ENCODE measurements at regions not wholly inside any gene's neighbourhood (a gene's known extent, or its start where the extent isn't known, plus 50 kb on each side); places are given as distances from the start of the nearest gene placed in this dataset.

DNA sequence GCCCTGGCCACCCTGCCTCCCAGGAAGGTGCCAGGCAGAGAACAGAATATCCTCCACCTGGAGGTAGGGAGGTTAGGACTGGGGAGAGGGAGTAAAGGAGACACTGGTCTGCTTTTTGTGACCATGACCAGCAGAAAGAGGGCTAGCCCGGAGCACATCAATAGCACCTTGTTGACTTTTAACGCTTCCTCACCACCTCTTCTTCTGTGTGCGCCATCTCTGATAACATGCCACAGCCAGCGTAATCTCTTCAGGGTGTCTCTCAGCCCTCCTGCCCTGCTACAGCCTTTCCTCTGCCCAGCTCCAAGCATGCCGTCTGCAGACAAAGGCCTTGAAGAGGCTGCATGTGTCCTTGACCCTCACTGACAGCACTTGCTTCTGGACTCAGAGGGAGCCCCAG lies 50.9 kb upstream of the GJA5 start:
- DNase-seq (ENCODE audit: extremely low spot score): no peak
- CTCF ChIA-PET: no interaction called here
- TF ChIP-seq SUZ12 (IDR thresholded peaks at IDR 0.05) (no peak), NFRKB (IDR thresholded peaks at IDR 0.05) (no peak), L3MBTL2 (conservative IDR thresholded peaks at IDR 0.05) (no peak), FOXM1 (IDR thresholded peaks at IDR 0.05; ENCODE audit: borderline replicate concordance) (no peak), ZNF384 (IDR thresholded peaks at IDR 0.05) (no peak), HDGF (IDR thresholded peaks at IDR 0.05; ENCODE audit: borderline replicate concordance) (no peak), PKNOX1 (IDR thresholded peaks at IDR 0.05) (no peak), LEF1 (IDR thresholded peaks at IDR 0.05; ENCODE audit: borderline replicate concordance) (no peak), ARNT (IDR thresholded peaks at IDR 0.05) (no peak), FOXA1 (IDR thresholded peaks at IDR 0.05) (no peak), TARDBP (IDR thresholded peaks at IDR 0.05) (no peak), SP1 (IDR thresholded peaks at IDR 0.05) (no peak), CTBP1 (IDR thresholded peaks at IDR 0.05; ENCODE audit: borderline replicate concordance) (no peak), ELF4 (IDR thresholded peaks at IDR 0.05) (no peak)
- POLR2A ChIA-PET: no interaction called here

DNA sequence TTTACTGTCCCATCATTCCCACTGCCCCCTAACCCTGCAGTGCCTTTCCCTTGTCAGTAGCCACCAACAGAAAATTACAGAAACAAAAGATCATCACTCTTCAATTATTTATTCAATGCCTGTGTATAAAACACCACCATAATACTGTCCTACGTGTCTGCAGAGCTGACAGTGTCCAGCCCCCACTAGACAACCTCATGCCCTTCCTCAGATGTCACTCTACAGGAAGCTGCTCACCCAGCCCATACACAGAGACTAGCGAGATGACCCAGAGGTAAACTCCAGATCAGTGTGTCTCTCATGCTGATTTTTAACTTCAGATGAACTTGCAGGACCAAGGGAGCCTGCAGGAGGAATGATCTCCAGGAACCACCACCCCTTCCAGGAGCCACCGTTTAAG lies 51.3 kb upstream of the GJA5 start:
- no peak for DNase-seq (ENCODE audit: extremely low spot score)
- ChIA-PET CTCF (no interaction called here), POLR2A (no interaction called here)
- TF ChIP-seq FOXK2 (IDR thresholded peaks at IDR 0.05): no peak
- TF ChIP-seq CTBP1 (IDR thresholded peaks at IDR 0.05; ENCODE audit: borderline replicate concordance): no peak
- no peak for TF ChIP-seq LEF1 (IDR thresholded peaks at IDR 0.05; ENCODE audit: borderline replicate concordance)
- TF ChIP-seq BHLHE40 (IDR thresholded peaks at IDR 0.05; ENCODE audit: borderline replicate concordance): no peak
- no peak for TF ChIP-seq ELF4 (IDR thresholded peaks at IDR 0.05)
- no peak for TF ChIP-seq TARDBP (IDR thresholded peaks at IDR 0.05)
- TF ChIP-seq L3MBTL2 (conservative IDR thresholded peaks at IDR 0.05): no peak
- TF ChIP-seq SUZ12 (IDR thresholded peaks at IDR 0.05): no peak
- TF ChIP-seq PKNOX1 (IDR thresholded peaks at IDR 0.05): no peak
- TF ChIP-seq ARNT (IDR thresholded peaks at IDR 0.05): no peak

DNA sequence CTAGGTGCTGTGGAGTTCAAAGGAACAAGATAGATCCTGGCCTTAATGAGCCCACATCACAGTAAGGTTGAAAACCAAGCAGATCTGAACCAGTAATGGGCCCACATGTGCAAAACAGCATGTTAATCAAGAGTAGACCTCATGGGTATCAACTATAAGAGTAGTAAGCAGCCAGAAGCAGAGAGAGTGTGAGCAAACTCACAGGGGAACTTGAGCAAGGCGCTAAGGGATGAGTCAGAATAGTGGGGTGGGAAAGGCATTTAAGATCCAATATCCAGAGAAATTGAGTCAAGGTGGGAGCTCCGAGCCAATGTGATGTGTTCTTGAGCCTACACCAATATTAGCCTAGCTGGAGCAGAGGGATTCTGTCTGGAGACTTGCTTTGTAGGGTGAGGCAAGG lies 52.4 kb upstream of the GJA5 start:
- DNase-seq (ENCODE audit: extremely low spot score): no peak
- POLR2A ChIA-PET: no interaction called here
- CTCF ChIA-PET: interaction anchor here (1.7 kb wide), 1 partner anchor 80 kb away, joined by 4 read pairs; no protein-coding TSS in a partner anchor
- TF ChIP-seq LEF1 (IDR thresholded peaks at IDR 0.05; ENCODE audit: borderline replicate concordance): no peak
- TF ChIP-seq SP1 (IDR thresholded peaks at IDR 0.05): no peak
- TF ChIP-seq CTBP1 (IDR thresholded peaks at IDR 0.05; ENCODE audit: borderline replicate concordance): no peak
- no peak for TF ChIP-seq BHLHE40 (IDR thresholded peaks at IDR 0.05; ENCODE audit: borderline replicate concordance)
- no peak for TF ChIP-seq ELF4 (IDR thresholded peaks at IDR 0.05)
- no peak for TF ChIP-seq ZNF384 (IDR thresholded peaks at IDR 0.05)
- no peak for TF ChIP-seq NFRKB (IDR thresholded peaks at IDR 0.05)
- no peak for TF ChIP-seq SUZ12 (IDR thresholded peaks at IDR 0.05)
- TF ChIP-seq L3MBTL2 (conservative IDR thresholded peaks at IDR 0.05): no peak
- no peak for TF ChIP-seq TARDBP (IDR thresholded peaks at IDR 0.05)
- no peak for TF ChIP-seq HDGF (IDR thresholded peaks at IDR 0.05; ENCODE audit: borderline replicate concordance)
- TF ChIP-seq FOXM1 (IDR thresholded peaks at IDR 0.05; ENCODE audit: borderline replicate concordance): no peak
- no peak for TF ChIP-seq FOXK2 (IDR thresholded peaks at IDR 0.05)
- TF ChIP-seq FOXA1 (IDR thresholded peaks at IDR 0.05): no peak
- no peak for TF ChIP-seq PKNOX1 (IDR thresholded peaks at IDR 0.05)
- no peak for TF ChIP-seq ARNT (IDR thresholded peaks at IDR 0.05)

GRCh38 chr1:147815503-147815902 lies 55.1 kb upstream of the GJA5 start:
- ChIA-PET CTCF (no interaction called here), POLR2A (no interaction called here)
- no peak for TF ChIP-seq PKNOX1 (IDR thresholded peaks at IDR 0.05)
- no peak for TF ChIP-seq ELF4 (IDR thresholded peaks at IDR 0.05)
- no peak for TF ChIP-seq ZNF384 (IDR thresholded peaks at IDR 0.05)
- no peak for TF ChIP-seq NFRKB (IDR thresholded peaks at IDR 0.05)
- no peak for TF ChIP-seq BHLHE40 (IDR thresholded peaks at IDR 0.05; ENCODE audit: borderline replicate concordance)
- no peak for TF ChIP-seq CTBP1 (IDR thresholded peaks at IDR 0.05; ENCODE audit: borderline replicate concordance)
- no peak for TF ChIP-seq FOXA1 (IDR thresholded peaks at IDR 0.05)
- no peak for TF ChIP-seq LEF1 (IDR thresholded peaks at IDR 0.05; ENCODE audit: borderline replicate concordance)
- no peak for TF ChIP-seq ARNT (IDR thresholded peaks at IDR 0.05)
- no peak for TF ChIP-seq FOXK2 (IDR thresholded peaks at IDR 0.05)
- TF ChIP-seq SP1 (IDR thresholded peaks at IDR 0.05): no peak
- DNase-seq (ENCODE audit: extremely low spot score): no peak

GRCh38 chr1:147820761-147821297 lies 60.4 kb upstream of the GJA5 start:
- ChIA-PET CTCF (interaction anchor here (0.5 to 1.2 kb wide), 2 partner anchors 11 to 16 kb away, joined by 3 read pairs; no protein-coding TSS in a partner anchor), POLR2A (no interaction called here)
- no peak for TF ChIP-seq LEF1 (IDR thresholded peaks at IDR 0.05; ENCODE audit: borderline replicate concordance)
- no peak for TF ChIP-seq FOXK2 (IDR thresholded peaks at IDR 0.05)
- TF ChIP-seq FOXA1 (IDR thresholded peaks at IDR 0.05): no peak
- no peak for TF ChIP-seq ZNF384 (IDR thresholded peaks at IDR 0.05)
- no peak for TF ChIP-seq PKNOX1 (IDR thresholded peaks at IDR 0.05)
- TF ChIP-seq TARDBP (IDR thresholded peaks at IDR 0.05): no peak
- no peak for TF ChIP-seq ELF4 (IDR thresholded peaks at IDR 0.05)
- no peak for TF ChIP-seq SP1 (IDR thresholded peaks at IDR 0.05)
- TF ChIP-seq CTBP1 (IDR thresholded peaks at IDR 0.05; ENCODE audit: borderline replicate concordance): no peak
- TF ChIP-seq L3MBTL2 (conservative IDR thresholded peaks at IDR 0.05): no peak
- TF ChIP-seq SUZ12 (IDR thresholded peaks at IDR 0.05): no peak
- no peak for TF ChIP-seq NFRKB (IDR thresholded peaks at IDR 0.05)
- TF ChIP-seq FOXM1 (IDR thresholded peaks at IDR 0.05; ENCODE audit: borderline replicate concordance): no peak
- no peak for TF ChIP-seq ARNT (IDR thresholded peaks at IDR 0.05)
- no peak for TF ChIP-seq HDGF (IDR thresholded peaks at IDR 0.05; ENCODE audit: borderline replicate concordance)
- no peak for TF ChIP-seq BHLHE40 (IDR thresholded peaks at IDR 0.05; ENCODE audit: borderline replicate concordance)
- no peak for DNase-seq (ENCODE audit: extremely low spot score)
